GM12878 (cell line): ENCODE measurements at regions not wholly inside any gene's neighbourhood (a gene's known extent, or its start where the extent isn't known, plus 50 kb on each side); places are given as distances from the start of the nearest gene placed in this dataset.

Experiments
- ATAC-seq: fragments of 200-7000 bp; cut with Tn5 transposase; 3 replicates; pipeline ENCODE4 v1.9.1; 2020; ENCODE audit warnings: mild to moderate bottlenecking, moderate library complexity
- BruUV-seq: library from RNA; stranded (reverse); fragments of 400-500 nt; replicated peaks from 2 replicates; lab custom pipeline; 2021; lab: Mats Ljungman, UMichigan
- CTCF ChIA-PET: fragments of 300-600 bp; sonication (Branson Sonifier 250); formaldehyde crosslinking; extraction: SDS; loops from one replicate; lab custom pipeline; 2021; ENCODE audit warnings: inconsistent platforms; lab: Yijun Ruan, JAX
- POLR2A ChIA-PET: fragments of 350-600 bp; formaldehyde crosslinking; extraction: SDS; loops from one replicate; lab custom pipeline; 2021; ENCODE audit warnings: inconsistent platforms; lab: Charles Lee
- RAD21 ChIA-PET: fragments of 300-600 bp; sonication (Branson Sonifier 250); formaldehyde crosslinking; loops from one replicate; lab custom pipeline; 2023; ENCODE audit warnings: antibody characterized with exemption; ENCODE audit not compliant: unreplicated experiment; lab: Charles Lee
- SMC1A ChIA-PET: fragments of 300-600 bp; sonication (Branson Sonifier 250); formaldehyde crosslinking; loops from one replicate; lab custom pipeline; 2023; ENCODE audit not compliant: unreplicated experiment, uncharacterized antibody; lab: Charles Lee
- DNase-seq: peaks from one replicate; pipeline ENCODE4 v3.0.0-alpha.2; 2011; ENCODE audit warnings: low read depth, low spot score
- FAIRE-seq: peaks from 3 replicates; lab custom pipeline; 2011; peaks lifted over from hg19 to GRCh38; lab: Jason Lieb, UNC
- H2AFZ ChIP-seq: 2 replicates; pipeline ENCODE4 v1.6.0; 2011; ENCODE audit warnings: low read depth, low read length, control low read depth; ENCODE audit not compliant: control insufficient read depth
- H3K27ac ChIP-seq: 2 replicates; pipeline ENCODE4 v1.5.1; 2011; ENCODE audit warnings: control low read depth; ENCODE audit not compliant: control insufficient read depth, insufficient read depth
- H3K27me3 ChIP-seq, 2 experiments: replicated peaks in 1 of 2; 2 replicates each; pipeline versions ENCODE4 v1.6.0 to v1.6.1; 2011; ENCODE audit warnings: low read length in 1 of 2; ENCODE audit not compliant: control insufficient read depth in 2 of 2, insufficient read depth in 2 of 2
- H3K36me3 ChIP-seq, 2 experiments: 2 replicates each; pipeline ENCODE4 v1.5.1; 2011; ENCODE audit warnings: low read length in 1 of 2; ENCODE audit not compliant: control insufficient read depth in 2 of 2, insufficient read depth in 2 of 2
- H3K4me1 ChIP-seq: 2 replicates; pipeline ENCODE4 v1.6.1; 2011; ENCODE audit warnings: mild to moderate bottlenecking, low read length, moderate library complexity, mixed read lengths; ENCODE audit not compliant: control insufficient read depth, insufficient read depth
- H3K4me2 ChIP-seq: 2 replicates; pipeline ENCODE4 v1.6.0; 2011; ENCODE audit warnings: control low read depth; ENCODE audit not compliant: control insufficient read depth, insufficient read depth
- H3K4me3 ChIP-seq: fragments of 200-600 bp; sonication (generic); 2 replicates; pipeline ENCODE4 v1.5.1; 2016
- H3K79me2 ChIP-seq: 2 replicates; pipeline ENCODE4 v1.6.0; 2011; ENCODE audit warnings: low read length; ENCODE audit not compliant: control insufficient read depth, insufficient read depth
- H3K9ac ChIP-seq: 2 replicates; pipeline ENCODE4 v1.8.0; 2011; ENCODE audit warnings: low read length, control low read depth, mixed read lengths; ENCODE audit not compliant: control insufficient read depth, insufficient read depth
- H3K9me3 ChIP-seq: replicated peaks from 3 replicates; pipeline ENCODE4 v1.5.1; 2011; ENCODE audit warnings: mild to moderate bottlenecking, low read length; ENCODE audit not compliant: control insufficient read depth, insufficient read depth
- H4K20me1 ChIP-seq: 2 replicates; pipeline ENCODE4 v1.6.0; 2011; ENCODE audit not compliant: control insufficient read depth, insufficient read depth
- ATF2 ChIP-seq: IDR thresholded peaks from 2 replicates; pipeline ENCODE4 v1.6.1; 2012; ENCODE audit warnings: low read length, inconsistent platforms
- BACH1 ChIP-seq: fragments of 450-650 bp; IDR thresholded peaks from 2 replicates; pipeline ENCODE4 v1.6.1; 2017; ENCODE audit warnings: mild to moderate bottlenecking, borderline replicate concordance
- BHLHE40 ChIP-seq, 2 experiments: fragments of 450-650 bp in 1 of 2; IDR thresholded peaks; 2 replicates each; pipeline ENCODE4 v1.6.1; 2011 to 2017; ENCODE audit warnings: low read depth in 2 of 2, borderline replicate concordance in 1 of 2, improper control_type of control experiment in 1 of 2, low read length in 1 of 2, mild to moderate bottlenecking in 1 of 2
- BRCA1 ChIP-seq: IDR thresholded peaks from 2 replicates; pipeline ENCODE4 v1.6.1; 2011; ENCODE audit warnings: low read depth, low read length, improper control_type of control experiment
- CBX3 ChIP-seq: fragments of 200-600 bp; sonication (generic); IDR thresholded peaks from 2 replicates; pipeline ENCODE4 v1.6.1; 2016; ENCODE audit warnings: low read depth, borderline replicate concordance
- CHD4 ChIP-seq: fragments of 200-600 bp; sonication (generic); IDR thresholded peaks from 2 replicates; pipeline ENCODE4 v1.6.1; 2016; ENCODE audit warnings: mild to moderate bottlenecking
- ELK1 ChIP-seq: IDR thresholded peaks from 2 replicates; pipeline ENCODE4 v1.6.1; 2012; ENCODE audit warnings: low read depth, low read length, improper control_type of control experiment
- EP300 ChIP-seq, 2 experiments: fragments of 150-350 bp in 1 of 2; IDR thresholded peaks; 2 replicates each; pipeline ENCODE4 v1.6.1; 2011 to 2012; ENCODE audit warnings: low read depth in 2 of 2, low read length in 2 of 2, borderline replicate concordance in 1 of 2, improper control_type of control experiment in 1 of 2, inconsistent platforms in 1 of 2; ENCODE audit not compliant: control insufficient read depth in 1 of 2
- HDAC2 ChIP-seq: fragments of 200-600 bp; sonication (generic); IDR thresholded peaks from 2 replicates; pipeline ENCODE4 v1.6.1; 2017
- HDAC6 ChIP-seq: fragments of 200-600 bp; sonication (generic); IDR thresholded peaks from one replicate; pipeline ENCODE4 v1.8.0; 2017; ENCODE audit warnings: antibody characterized with exemption; ENCODE audit not compliant: unreplicated experiment
- HDGF ChIP-seq: fragments of 450-650 bp; IDR thresholded peaks from 2 replicates; pipeline ENCODE4 v1.6.1; 2016; ENCODE audit warnings: antibody characterized with exemption
- MTA3 ChIP-seq: IDR thresholded peaks from 2 replicates; pipeline ENCODE4 v1.6.1; 2012; ENCODE audit warnings: low read length, inconsistent platforms, borderline replicate concordance
- PAX5 ChIP-seq: IDR thresholded peaks from 2 replicates; pipeline ENCODE4 v1.6.1; 2011; ENCODE audit warnings: low read depth, low read length, borderline replicate concordance
- POLR2AphosphoS5 ChIP-seq: IDR thresholded peaks from 2 replicates; pipeline ENCODE4 v1.6.1; 2011; ENCODE audit warnings: mild to moderate bottlenecking, low read length, inconsistent platforms
- RUNX3 ChIP-seq: IDR thresholded peaks from 2 replicates; pipeline ENCODE4 v1.6.1; 2012; ENCODE audit warnings: low read length, inconsistent platforms
- SREBF1 ChIP-seq: IDR thresholded peaks from 2 replicates; pipeline ENCODE4 v1.6.1; 2012; ENCODE audit warnings: mild to moderate bottlenecking, low read length
- USF1 ChIP-seq: IDR thresholded peaks from 2 replicates; pipeline ENCODE4 v1.6.1; 2011; ENCODE audit warnings: borderline replicate concordance, low read depth, mild to moderate bottlenecking, moderate library complexity, mixed read lengths, low read length; ENCODE audit not compliant: insufficient read depth; ENCODE audit errors: extremely low read length
- ZBTB33 ChIP-seq: fragments of 450-650 bp; IDR thresholded peaks from 2 replicates; pipeline ENCODE4 v1.6.1; 2017; ENCODE audit warnings: mild to moderate bottlenecking
- ZNF217 ChIP-seq: fragments of 450-650 bp; IDR thresholded peaks from 2 replicates; pipeline ENCODE4 v1.6.1; 2017; ENCODE audit warnings: antibody characterized with exemption, mild to moderate bottlenecking
- ZSCAN29 ChIP-seq: fragments of 450-650 bp; IDR thresholded peaks from 2 replicates; pipeline ENCODE4 v1.6.1; 2017; ENCODE audit warnings: mild to moderate bottlenecking, moderate library complexity
- WGBS: methylation state at CpG from one replicate; pipeline ENCODE4 v1.1.6; 2016; ENCODE audit warnings: low lambda C conversion rate; ENCODE audit not compliant: insufficient replicate concordance, insufficient coverage; ENCODE audit errors: missing lambda C conversion rate; 5-methylcytosine and 5-hydroxymethylcytosine counted together
- in situ Hi-C: fragments of 300-500 bp; cut with MboI; formaldehyde crosslinking; loops from 9 replicates; pipeline ENCODE4 v1.14.3; 2018; ENCODE audit warnings: mixed read lengths
- intact Hi-C: fragments of 100-400 bp; cut with micrococcal nuclease; formaldehyde crosslinking; loops from one replicate; pipeline ENCODE4 v1.14.2; 2022; ENCODE audit not compliant: unreplicated experiment

GRCh38 chr2:16247326-16248122 lies 307.2 kb downstream of the MYCN start (continued):
- TF ChIP-seq BACH1 (no peak), MTA3 (no peak), EP300 (IDR thresholded peaks at IDR 0.05; ENCODE audit: borderline replicate concordance in 1 of 2, control insufficient read depth in 1 of 2, low read depth in 2 of 2, low read length in 2 of 2) (no peak), HDAC6 (no peak), BHLHE40 (IDR thresholded peaks at IDR 0.05; ENCODE audit: borderline replicate concordance in 1 of 2, low read depth in 2 of 2, low read length in 1 of 2) (no peak), SREBF1 (no peak)
- TF ChIP-seq, all 136 proteins: peak for 0

GRCh38 chr2:16246911-16247310 lies 306.6 kb downstream of the MYCN start:
- H2AFZ ChIP-seq: no peak overlapping the region
- TF ChIP-seq ELK1: no peak
- TF ChIP-seq USF1: no peak
- no peak for TF ChIP-seq CHD4
- no peak for TF ChIP-seq ZBTB33
- TF ChIP-seq ZNF217: no peak
- no peak for TF ChIP-seq BRCA1
- TF ChIP-seq HDAC2: no peak
- TF ChIP-seq ZSCAN29: no peak
- TF ChIP-seq HDGF: no peak
- TF ChIP-seq ATF2: no peak
- no peak for TF ChIP-seq POLR2AphosphoS5
- no peak for TF ChIP-seq RUNX3
- no peak for TF ChIP-seq CBX3
- TF ChIP-seq PAX5: no peak
- ChIA-PET CTCF (no interaction called here), POLR2A (interaction anchor here (0.6 kb wide), 1 partner anchor 10 kb away, joined by 3 read pairs; no protein-coding TSS in a partner anchor), SMC1A (no interaction called here), RAD21 (no interaction called here)
- in situ Hi-C loops: no loop called here
- H3K36me3 ChIP-seq: no peaks in the 10 kb centered on the region
- H3K9ac ChIP-seq: no peak overlapping the region
- no TSS peak for BruUV-seq
- H3K27ac ChIP-seq: no peak overlapping the region
- no peaks in the 10 kb centered on the region for H4K20me1 ChIP-seq
- no peaks in the 10 kb centered on the region for H3K79me2 ChIP-seq
- H3K4me1 ChIP-seq: no peaks in the 10 kb centered on the region
- DNase-seq (no peak), FAIRE-seq (no peak), ATAC-seq (no peak)
- no peak overlapping the region for H3K4me2 ChIP-seq
- H3K4me3 ChIP-seq: no peak overlapping the region
- 26% methylated on average over 7 of the region's 7 CpGs for WGBS
- intact Hi-C loops: no loop called here
- H3K9me3 ChIP-seq: no peaks in the 10 kb centered on the region
- peaks cover 0 to 2% of the 10 kb centered on the region in 2 experiments; a peak in 2 of 4 replicates for H3K27me3 ChIP-seq
